ENCODE measurements at regions not wholly inside any gene's neighbourhood (a gene's known extent, or its start where the extent isn't known, plus 50 kb on each side); places are given as distances from the start of the nearest gene placed in this dataset.

GRCh38 chr3:161555320-161555719, 58.7 kb downstream of the OTOL1 start:
- intact Hi-C loops (cut with micrococcal nuclease; ENCODE audit: unreplicated experiment) = loop anchor here (5.0 kb wide), 1 partner anchor 103 kb away; no protein-coding TSS in a partner anchor
- Histone ChIP-seq H4K20me1 (ENCODE audit: control insufficient read depth, insufficient read depth) (no peaks in the 10 kb centered on the region), H3K27ac (ENCODE audit: control insufficient read depth, insufficient read depth) (no peak overlapping the region), H2AFZ (ENCODE audit: control insufficient read depth, low read depth, low read length) (no peak overlapping the region), H3K4me1 (ENCODE audit: control insufficient read depth, insufficient read depth, low read length) (no peaks in the 10 kb centered on the region), H3K4me3 (no peak overlapping the region), H3K27me3 (replicated peaks in 1 of 2; ENCODE audit: control insufficient read depth in 2 of 2, insufficient read depth in 2 of 2, low read length in 1 of 2) (peaks cover 0 to 3% of the 10 kb centered on the region in 2 experiments; a peak in 1 of 4 replicates), H3K9me3 (replicated peaks; ENCODE audit: control insufficient read depth, insufficient read depth, low read length) (no peaks in the 10 kb centered on the region), H3K79me2 (ENCODE audit: control insufficient read depth, insufficient read depth, low read length) (no peaks in the 10 kb centered on the region), H3K9ac (ENCODE audit: control insufficient read depth, insufficient read depth, low read length) (no peak overlapping the region), H3K4me2 (ENCODE audit: control insufficient read depth, insufficient read depth) (no peak overlapping the region), H3K36me3 (ENCODE audit: control insufficient read depth in 2 of 2, insufficient read depth in 2 of 2, low read length in 1 of 2) (no peaks in the 10 kb centered on the region)
- no TSS peak for BruUV-seq (replicated peaks)
- WGBS (ENCODE audit: insufficient coverage, insufficient replicate concordance, low lambda C conversion rate, missing lambda C conversion rate) = 52% methylated on average over 3 of the region's 3 CpGs
- RAD21 ChIA-PET (ENCODE audit: unreplicated experiment) = no interaction called here
- POLR2A ChIA-PET = interaction anchor here (0.6 kb wide), 1 partner anchor 10 kb away, joined by 4 read pairs; no protein-coding TSS in a partner anchor
- ATAC-seq (no peak), FAIRE-seq (no peak), DNase-seq (ENCODE audit: low read depth, low spot score) (no peak)
- CTCF ChIA-PET = interaction anchor here (0.7 kb wide), 2 partner anchors 553 to 761 kb away, joined by 3 read pairs; no protein-coding TSS in a partner anchor
- SMC1A ChIA-PET (ENCODE audit: uncharacterized antibody, unreplicated experiment) = interaction anchor here (0.6 to 1.2 kb wide), 2 partner anchors 9 to 1865 kb away, joined by 3 read pairs; no protein-coding TSS in a partner anchor
- in situ Hi-C loops (cut with MboI) = loop anchor here (25.0 kb wide), 1 partner anchor 1932 kb away; no protein-coding TSS in a partner anchor
- TF ChIP-seq ETV6 (conservative IDR thresholded peaks at IDR 0.05 in 1 of 2, IDR thresholded peaks at IDR 0.05 in 1 of 2; ENCODE audit: borderline replicate concordance in 1 of 2, low read depth in 1 of 2) (no peak), CHD4 (IDR thresholded peaks at IDR 0.05) (no peak), E2F8 (IDR thresholded peaks at IDR 0.05; ENCODE audit: low read depth, partially characterized antibody) (no peak), BRCA1 (IDR thresholded peaks at IDR 0.05; ENCODE audit: low read depth, low read length) (no peak), JUNB (IDR thresholded peaks at IDR 0.05) (no peak), CEBPB (IDR thresholded peaks at IDR 0.05; ENCODE audit: borderline replicate concordance in 1 of 2, low read depth in 2 of 2, low read length in 2 of 2) (no peak), ZNF217 (IDR thresholded peaks at IDR 0.05) (no peak), TCF7 (IDR thresholded peaks at IDR 0.05; ENCODE audit: borderline replicate concordance) (no peak)
- TF ChIP-seq, protein P1, sequence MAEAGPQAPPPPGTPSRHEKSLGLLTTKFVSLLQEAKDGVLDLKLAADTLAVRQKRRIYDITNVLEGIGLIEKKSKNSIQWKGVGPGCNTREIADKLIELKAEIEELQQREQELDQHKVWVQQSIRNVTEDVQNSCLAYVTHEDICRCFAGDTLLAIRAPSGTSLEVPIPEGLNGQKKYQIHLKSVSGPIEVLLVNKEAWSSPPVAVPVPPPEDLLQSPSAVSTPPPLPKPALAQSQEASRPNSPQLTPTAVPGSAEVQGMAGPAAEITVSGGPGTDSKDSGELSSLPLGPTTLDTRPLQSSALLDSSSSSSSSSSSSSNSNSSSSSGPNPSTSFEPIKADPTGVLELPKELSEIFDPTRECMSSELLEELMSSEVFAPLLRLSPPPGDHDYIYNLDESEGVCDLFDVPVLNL (IDR thresholded peaks at IDR 0.05; ENCODE audit: low read depth, low read length) = no peak
- TF ChIP-seq, protein P2, sequence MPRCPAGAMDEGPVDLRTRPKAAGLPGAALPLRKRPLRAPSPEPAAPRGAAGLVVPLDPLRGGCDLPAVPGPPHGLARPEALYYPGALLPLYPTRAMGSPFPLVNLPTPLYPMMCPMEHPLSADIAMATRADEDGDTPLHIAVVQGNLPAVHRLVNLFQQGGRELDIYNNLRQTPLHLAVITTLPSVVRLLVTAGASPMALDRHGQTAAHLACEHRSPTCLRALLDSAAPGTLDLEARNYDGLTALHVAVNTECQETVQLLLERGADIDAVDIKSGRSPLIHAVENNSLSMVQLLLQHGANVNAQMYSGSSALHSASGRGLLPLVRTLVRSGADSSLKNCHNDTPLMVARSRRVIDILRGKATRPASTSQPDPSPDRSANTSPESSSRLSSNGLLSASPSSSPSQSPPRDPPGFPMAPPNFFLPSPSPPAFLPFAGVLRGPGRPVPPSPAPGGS (IDR thresholded peaks at IDR 0.05; ENCODE audit: borderline replicate concordance, insufficient read depth, low read depth, low read length, poor library complexity, severe bottlenecking) = no peak
- TF ChIP-seq, protein P3, sequence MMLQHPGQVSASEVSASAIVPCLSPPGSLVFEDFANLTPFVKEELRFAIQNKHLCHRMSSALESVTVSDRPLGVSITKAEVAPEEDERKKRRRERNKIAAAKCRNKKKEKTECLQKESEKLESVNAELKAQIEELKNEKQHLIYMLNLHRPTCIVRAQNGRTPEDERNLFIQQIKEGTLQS (IDR thresholded peaks at IDR 0.05; ENCODE audit: borderline replicate concordance, extremely low read depth, low read depth, low read length) = no peak
